ENCODE measurements at regions not wholly inside any gene's neighbourhood (a gene's known extent, or its start where the extent isn't known, plus 50 kb on each side); places are given as distances from the start of the nearest gene placed in this dataset.

DNA sequence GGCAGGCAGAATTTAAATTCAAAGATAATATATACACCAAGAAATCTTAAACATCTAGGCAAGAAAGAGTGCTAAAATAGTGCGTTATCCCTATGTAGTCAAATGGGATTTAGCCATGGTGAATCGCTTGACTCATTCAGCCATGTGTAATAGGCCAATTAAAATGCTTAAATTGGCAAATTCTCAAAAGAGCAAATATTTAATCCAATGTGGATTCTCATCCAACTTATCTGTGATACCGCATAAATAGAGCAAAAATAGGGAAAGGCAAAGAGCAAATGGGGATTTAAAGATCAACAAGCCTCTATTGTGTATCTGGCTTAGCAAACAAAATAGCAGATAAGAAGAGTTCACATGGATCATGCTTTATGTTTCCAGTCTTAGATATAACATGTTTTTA lies 123.2 kb upstream of the RPRM start:
- H3K27me3 ChIP-seq = no peaks in the 10 kb centered on the region
- no peak for DNase-seq
- H3K36me3 ChIP-seq = no peaks in the 10 kb centered on the region
- TF ChIP-seq, protein P1, sequence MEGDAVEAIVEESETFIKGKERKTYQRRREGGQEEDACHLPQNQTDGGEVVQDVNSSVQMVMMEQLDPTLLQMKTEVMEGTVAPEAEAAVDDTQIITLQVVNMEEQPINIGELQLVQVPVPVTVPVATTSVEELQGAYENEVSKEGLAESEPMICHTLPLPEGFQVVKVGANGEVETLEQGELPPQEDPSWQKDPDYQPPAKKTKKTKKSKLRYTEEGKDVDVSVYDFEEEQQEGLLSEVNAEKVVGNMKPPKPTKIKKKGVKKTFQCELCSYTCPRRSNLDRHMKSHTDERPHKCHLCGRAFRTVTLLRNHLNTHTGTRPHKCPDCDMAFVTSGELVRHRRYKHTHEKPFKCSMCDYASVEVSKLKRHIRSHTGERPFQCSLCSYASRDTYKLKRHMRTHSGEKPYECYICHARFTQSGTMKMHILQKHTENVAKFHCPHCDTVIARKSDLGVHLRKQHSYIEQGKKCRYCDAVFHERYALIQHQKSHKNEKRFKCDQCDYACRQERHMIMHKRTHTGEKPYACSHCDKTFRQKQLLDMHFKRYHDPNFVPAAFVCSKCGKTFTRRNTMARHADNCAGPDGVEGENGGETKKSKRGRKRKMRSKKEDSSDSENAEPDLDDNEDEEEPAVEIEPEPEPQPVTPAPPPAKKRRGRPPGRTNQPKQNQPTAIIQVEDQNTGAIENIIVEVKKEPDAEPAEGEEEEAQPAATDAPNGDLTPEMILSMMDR (IDR thresholded peaks at IDR 0.05) = no peak
- no peak for ATAC-seq
- no peaks in the 10 kb centered on the region for H3K9me3 ChIP-seq
- no peak overlapping the region for H3K27ac ChIP-seq
- WGBS, 2 donors = 80 to 87% methylated on average over 3 of the region's 3 CpGs
- intact Hi-C loops (cut with DNase I) = no loop called here
- H3K4me1 ChIP-seq = no peaks in the 10 kb centered on the region
- no peak overlapping the region for H3K4me3 ChIP-seq

DNA sequence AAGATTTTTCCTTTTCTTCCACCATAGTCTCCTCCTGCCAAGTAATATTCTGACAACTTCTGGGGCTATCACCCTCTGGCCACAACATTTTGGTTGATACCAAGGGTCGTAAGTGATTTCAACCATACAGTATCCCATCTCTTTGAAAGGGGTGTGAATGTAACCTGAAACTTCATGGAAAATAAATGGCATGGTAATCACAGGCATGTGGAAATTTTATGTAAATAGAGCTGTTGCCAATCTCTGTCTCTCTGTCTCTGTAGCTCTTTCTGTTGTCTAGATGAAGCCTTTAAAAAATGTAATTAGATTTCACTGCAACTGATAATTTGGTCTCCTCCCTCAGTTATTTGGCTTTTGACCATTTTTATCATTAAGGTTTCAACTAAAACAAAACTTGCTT lies 125.6 kb upstream of the RPRM start:
- WGBS, 2 donors = 50 to 61% methylated on average over 1 of the region's 1 CpG
- no peak overlapping the region for H3K4me3 ChIP-seq
- no peak for DNase-seq
- TF ChIP-seq, protein P1 (IDR thresholded peaks at IDR 0.05) = no peak
- no peak for ATAC-seq
- no peaks in the 10 kb centered on the region for H3K4me1 ChIP-seq
- intact Hi-C loops (cut with DNase I) = no loop called here
- no peaks in the 10 kb centered on the region for H3K9me3 ChIP-seq
- no peaks in the 10 kb centered on the region for H3K27me3 ChIP-seq
- no peak overlapping the region for H3K27ac ChIP-seq
- no peaks in the 10 kb centered on the region for H3K36me3 ChIP-seq

DNA sequence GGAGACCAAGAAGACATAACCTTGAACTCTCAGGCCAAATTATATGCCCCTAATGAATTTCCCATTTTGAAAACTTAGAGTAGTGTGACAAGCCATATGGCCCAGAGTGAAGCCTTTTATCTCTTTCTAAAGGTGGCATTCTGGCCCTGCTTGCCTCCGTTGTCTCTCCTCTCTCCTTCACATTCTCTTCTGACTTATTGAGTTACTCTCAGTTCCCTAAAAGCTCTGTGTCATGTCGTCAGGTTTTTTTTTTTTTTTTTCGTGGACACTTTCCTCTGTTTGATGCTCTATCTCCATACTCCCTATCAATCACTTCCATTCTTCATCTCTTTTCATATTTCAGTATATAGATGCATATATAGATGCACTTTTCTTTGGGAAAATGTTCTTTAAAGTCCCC lies 128.1 kb upstream of the RPRM start:
- H3K36me3 ChIP-seq = no peaks in the 10 kb centered on the region
- intact Hi-C loops (cut with DNase I) = no loop called here
- H3K4me1 ChIP-seq = no peaks in the 10 kb centered on the region
- no peaks in the 10 kb centered on the region for H3K27me3 ChIP-seq
- H3K9me3 ChIP-seq = no peaks in the 10 kb centered on the region
- no peak for ATAC-seq
- TF ChIP-seq, protein P1 (IDR thresholded peaks at IDR 0.05) = no peak
- H3K27ac ChIP-seq = no peak overlapping the region
- DNase-seq = no peak
- 28 to 50% methylated on average over 3 of the region's 3 CpGs for WGBS, 2 donors
- H3K4me3 ChIP-seq = no peak overlapping the region

DNA sequence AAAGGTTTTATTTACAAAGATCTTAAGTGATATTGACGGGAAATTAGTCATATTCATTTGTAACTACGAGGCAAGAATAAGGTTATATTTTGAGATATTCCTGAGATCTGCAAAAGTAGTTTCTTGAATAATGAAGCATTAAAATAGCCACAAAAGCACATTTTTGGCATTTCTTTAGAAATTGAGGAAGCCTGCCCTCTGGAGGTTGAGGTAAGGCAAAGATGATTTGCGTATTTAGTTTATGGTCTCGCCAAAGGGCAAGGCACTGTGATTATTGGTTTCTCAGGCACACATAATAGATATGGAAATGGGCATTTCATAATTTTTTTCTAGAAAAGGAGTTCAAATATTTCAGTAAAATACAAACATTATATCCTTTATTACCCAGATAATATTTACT lies 143.7 kb upstream of the RPRM start:
- TF ChIP-seq, protein P1 (IDR thresholded peaks at IDR 0.05) = no peak
- ATAC-seq = no peak
- Histone ChIP-seq H3K9me3 (peaks cover 0 to 53% (median 7%) of the 10 kb centered on the region in 11 donors), H3K4me1 (no peaks in the 10 kb centered on the region), H3K36me3 (no peaks in the 10 kb centered on the region), H3K27ac (no peak overlapping the region), H3K27me3 (no peaks in the 10 kb centered on the region), H3K4me3 (no peak overlapping the region)
- DNase-seq = no peak
- 63 to 74% methylated on average over 4 of the region's 4 CpGs for WGBS, 2 donors
- intact Hi-C loops (cut with DNase I) = no loop called here

DNA sequence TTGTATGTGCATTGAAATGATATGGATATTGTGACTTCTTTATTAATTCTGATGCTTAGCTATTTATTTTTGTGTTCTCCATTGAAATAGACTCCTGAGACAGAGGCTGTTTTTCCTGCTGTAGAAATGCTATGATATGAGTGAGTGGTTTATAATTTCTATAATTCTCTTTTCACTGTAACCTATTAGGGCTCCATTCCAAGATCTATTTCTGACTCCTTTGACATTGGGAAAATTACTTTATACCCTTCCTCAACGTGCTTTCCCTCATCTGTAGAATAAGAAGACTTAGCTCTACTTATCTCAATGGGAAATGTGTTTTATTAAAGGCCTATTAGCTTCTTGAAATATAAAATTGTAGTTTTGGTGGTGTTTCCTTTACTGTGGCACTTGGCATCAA lies 144.5 kb upstream of the RPRM start:
- intact Hi-C loops (cut with DNase I) = no loop called here
- no peak overlapping the region for H3K4me3 ChIP-seq
- WGBS, 2 donors = 24 to 31% methylated on average over 1 of the region's 1 CpG
- H3K27ac ChIP-seq = no peak overlapping the region
- ATAC-seq (no peak), DNase-seq (no peak)
- no peaks in the 10 kb centered on the region for H3K36me3 ChIP-seq
- H3K4me1 ChIP-seq = no peaks in the 10 kb centered on the region
- no peaks in the 10 kb centered on the region for H3K27me3 ChIP-seq
- H3K9me3 ChIP-seq = peaks cover 0 to 48% (median 7%) of the 10 kb centered on the region in 11 donors
- TF ChIP-seq, protein P1 (IDR thresholded peaks at IDR 0.05) = no peak

Data from heart right ventricle (tissue), 16 donors.